ENCODE measurements at regions not wholly inside any gene's neighbourhood (a gene's known extent, or its start where the extent isn't known, plus 50 kb on each side); places are given as distances from the start of the nearest gene placed in this dataset.
"Not testable (repeated sequence)": the region's sequence is repeated elsewhere in the genome, so short reads cannot be mapped to it uniquely, and the experiment has no call there.

DNA sequence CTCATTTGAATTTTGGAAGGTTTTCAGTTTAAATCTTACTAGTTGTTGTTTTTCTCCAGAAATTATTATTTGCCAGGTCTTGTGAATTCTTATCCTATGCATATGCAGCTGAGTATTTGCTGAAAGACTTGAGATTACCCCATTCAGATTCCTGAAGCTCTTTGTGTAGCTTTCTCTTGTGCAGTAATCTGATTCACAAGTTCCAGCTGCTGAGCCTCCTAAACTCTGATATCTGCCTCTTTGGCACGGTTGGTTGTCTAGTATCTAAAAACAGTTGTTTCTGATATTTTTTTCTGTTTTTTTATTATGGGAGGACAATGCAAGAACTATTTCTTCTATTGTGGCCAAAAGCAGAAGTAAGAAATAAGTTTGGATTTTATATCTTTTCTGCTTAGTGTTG lies 863.9 kb upstream of the MANEA start:
- TF ChIP-seq, protein P1, sequence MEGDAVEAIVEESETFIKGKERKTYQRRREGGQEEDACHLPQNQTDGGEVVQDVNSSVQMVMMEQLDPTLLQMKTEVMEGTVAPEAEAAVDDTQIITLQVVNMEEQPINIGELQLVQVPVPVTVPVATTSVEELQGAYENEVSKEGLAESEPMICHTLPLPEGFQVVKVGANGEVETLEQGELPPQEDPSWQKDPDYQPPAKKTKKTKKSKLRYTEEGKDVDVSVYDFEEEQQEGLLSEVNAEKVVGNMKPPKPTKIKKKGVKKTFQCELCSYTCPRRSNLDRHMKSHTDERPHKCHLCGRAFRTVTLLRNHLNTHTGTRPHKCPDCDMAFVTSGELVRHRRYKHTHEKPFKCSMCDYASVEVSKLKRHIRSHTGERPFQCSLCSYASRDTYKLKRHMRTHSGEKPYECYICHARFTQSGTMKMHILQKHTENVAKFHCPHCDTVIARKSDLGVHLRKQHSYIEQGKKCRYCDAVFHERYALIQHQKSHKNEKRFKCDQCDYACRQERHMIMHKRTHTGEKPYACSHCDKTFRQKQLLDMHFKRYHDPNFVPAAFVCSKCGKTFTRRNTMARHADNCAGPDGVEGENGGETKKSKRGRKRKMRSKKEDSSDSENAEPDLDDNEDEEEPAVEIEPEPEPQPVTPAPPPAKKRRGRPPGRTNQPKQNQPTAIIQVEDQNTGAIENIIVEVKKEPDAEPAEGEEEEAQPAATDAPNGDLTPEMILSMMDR (IDR thresholded peaks at IDR 0.05; ENCODE audit: low read length, missing control alignments): no peak
- DNase-seq (ENCODE audit: low read depth): no peak
- H3K4me3 ChIP-seq (replicated peaks; ENCODE audit: low read depth, low read length): no peak overlapping the region

DNA sequence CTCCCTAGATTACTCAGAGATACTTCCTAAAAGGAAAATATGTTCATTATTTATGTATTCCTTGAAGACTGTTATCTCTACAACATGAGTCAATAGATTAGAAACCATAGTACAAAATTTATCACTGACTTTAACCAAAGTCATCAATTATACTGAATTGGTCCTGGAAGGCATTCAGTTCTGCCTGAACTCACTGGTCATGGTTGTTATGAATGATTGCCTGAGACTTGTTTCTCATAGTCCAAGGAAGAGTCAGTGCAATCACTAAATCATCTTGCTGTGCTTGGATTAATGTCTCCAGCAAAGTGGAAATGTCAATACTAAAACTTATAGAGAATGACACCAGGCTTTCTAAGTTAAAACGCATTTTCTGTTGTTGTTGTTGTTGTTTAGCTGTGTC lies 878.6 kb upstream of the MANEA start:
- TF ChIP-seq, protein P1 (IDR thresholded peaks at IDR 0.05; ENCODE audit: low read length, missing control alignments): no peak
- no peak for DNase-seq (ENCODE audit: low read depth)
- no peak overlapping the region for H3K4me3 ChIP-seq (replicated peaks; ENCODE audit: low read depth, low read length)

DNA sequence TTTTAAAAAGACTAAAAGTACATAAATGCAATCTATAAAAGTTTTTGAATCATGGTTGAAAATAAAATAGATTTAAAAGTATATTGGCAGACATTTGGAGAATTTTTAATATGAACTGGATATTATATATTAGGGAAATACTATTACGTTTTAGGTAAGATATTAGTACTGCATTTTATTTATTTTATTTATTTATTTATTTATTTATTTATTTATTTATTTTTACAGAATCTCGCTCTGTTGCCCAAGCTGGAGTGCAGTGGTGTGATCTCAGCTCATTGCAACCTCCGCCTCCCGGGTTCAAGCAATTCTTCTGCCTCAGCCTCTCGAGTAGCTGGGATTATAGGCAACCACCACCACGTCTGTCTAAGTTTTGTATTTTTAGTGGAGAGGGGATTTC lies 890.1 kb upstream of the MANEA start:
- H3K4me3 ChIP-seq (replicated peaks; ENCODE audit: low read depth, low read length); DNase-seq (ENCODE audit: low read depth): not testable (repeated sequence)

DNA sequence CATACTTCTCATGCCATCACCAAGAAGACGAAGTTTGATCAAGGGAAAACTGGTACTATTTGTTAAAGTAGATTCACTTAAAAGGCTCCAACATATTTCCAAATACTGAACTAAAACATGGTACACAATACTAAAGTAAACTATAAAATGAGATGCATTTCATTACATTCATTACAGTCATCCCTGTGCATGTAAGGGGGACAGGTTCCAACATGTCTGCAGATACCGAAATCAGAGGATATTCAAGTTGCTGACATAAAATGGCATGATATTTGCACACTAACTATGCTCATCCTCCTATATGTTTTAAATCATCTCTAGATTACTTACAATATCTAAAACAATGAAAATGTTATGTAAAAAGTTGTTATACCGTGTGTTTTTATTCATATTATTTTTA lies 893.9 kb upstream of the MANEA start:
- H3K4me3 ChIP-seq (replicated peaks; ENCODE audit: low read depth, low read length): no peak overlapping the region
- no peak for DNase-seq (ENCODE audit: low read depth)
- TF ChIP-seq, protein P1 (IDR thresholded peaks at IDR 0.05; ENCODE audit: low read length, missing control alignments): no peak

DNA sequence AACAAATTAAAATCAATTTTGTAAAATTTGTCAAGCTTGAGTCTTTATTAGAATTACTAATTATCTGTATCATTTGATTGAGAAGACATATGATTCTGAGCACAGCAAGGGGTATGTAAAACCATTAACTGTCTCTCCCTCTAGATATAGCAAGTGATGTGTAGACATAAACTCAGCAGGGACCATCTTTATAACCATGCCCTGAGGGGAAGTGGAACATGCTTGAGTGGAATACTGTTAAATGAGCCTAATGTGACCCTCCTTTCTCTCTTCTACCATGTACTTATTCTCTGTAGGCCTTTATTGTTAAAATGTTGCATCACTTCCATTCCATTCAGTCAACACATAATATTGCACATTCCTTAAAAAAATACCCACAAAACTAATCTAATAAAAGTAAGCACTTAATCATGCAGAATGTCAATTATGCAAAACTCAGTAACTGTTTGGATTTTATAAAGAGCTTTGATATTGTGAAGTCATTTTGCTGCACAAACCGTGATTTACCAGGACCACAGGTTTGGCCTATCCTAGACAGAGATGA lies 896.6 kb upstream of the MANEA start:
- no peak overlapping the region for H3K4me3 ChIP-seq (replicated peaks; ENCODE audit: low read depth, low read length)
- TF ChIP-seq, protein P1 (IDR thresholded peaks at IDR 0.05; ENCODE audit: low read length, missing control alignments): no peak
- DNase-seq (ENCODE audit: low read depth): no peak

DNA sequence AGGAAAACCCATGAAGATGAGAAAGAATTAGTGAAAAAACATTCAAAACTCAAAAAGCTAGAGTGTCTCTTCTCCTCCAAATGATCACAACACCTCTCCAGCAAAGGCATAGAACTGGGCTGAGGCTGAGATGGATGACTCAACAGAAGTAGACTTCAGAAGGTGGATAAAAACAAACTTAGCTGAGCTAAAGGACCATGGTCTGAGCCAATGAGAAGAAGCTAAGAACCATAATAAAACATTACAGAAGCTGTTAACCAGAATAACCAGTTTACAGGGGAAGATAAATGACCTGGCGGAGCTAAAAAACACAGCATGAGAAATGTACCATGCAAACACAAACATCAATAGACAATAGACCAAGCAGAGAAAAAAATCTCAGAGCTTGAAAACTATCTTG lies 904.1 kb upstream of the MANEA start:
- DNase-seq (ENCODE audit: low read depth): no peak
- TF ChIP-seq, protein P1 (IDR thresholded peaks at IDR 0.05; ENCODE audit: low read length, missing control alignments): no peak
- no peak overlapping the region for H3K4me3 ChIP-seq (replicated peaks; ENCODE audit: low read depth, low read length)

DNA sequence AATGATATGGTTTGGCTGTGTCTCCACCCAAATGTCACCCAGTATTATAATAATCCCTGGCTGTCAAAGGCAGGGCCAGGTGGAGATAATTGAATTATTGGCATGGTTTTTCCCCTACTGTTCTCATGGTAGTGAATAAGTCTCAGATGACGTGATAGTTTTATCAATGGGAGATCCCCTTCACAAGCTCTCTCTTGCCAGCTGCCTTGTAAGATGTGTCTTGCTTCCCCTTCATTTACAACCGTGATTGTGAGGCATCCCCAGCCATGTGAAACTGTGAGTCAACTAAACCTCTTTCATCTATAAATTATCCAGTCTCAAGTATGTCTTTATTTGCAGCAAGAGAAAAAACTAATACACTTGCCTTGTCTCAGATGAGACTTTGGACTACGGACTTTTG lies 907.3 kb upstream of the MANEA start:
- H3K4me3 ChIP-seq (replicated peaks; ENCODE audit: low read depth, low read length): no peak overlapping the region
- TF ChIP-seq, protein P1 (IDR thresholded peaks at IDR 0.05; ENCODE audit: low read length, missing control alignments): no peak
- DNase-seq (ENCODE audit: low read depth): no peak

Measured in fibroblast of pulmonary artery (primary cell).